ENCODE measurements at regions not wholly inside any gene's neighbourhood (a gene's known extent, or its start where the extent isn't known, plus 50 kb on each side); places are given as distances from the start of the nearest gene placed in this dataset.

- no peak for DNase-seq (ENCODE audit: low spot score)
Observed at GRCh38 chr13:77480066-77480465, 55.4 kb upstream of the SCEL start.

GRCh38 chr13:77479326-77479725, 56.2 kb upstream of the SCEL start:
- no peak for DNase-seq (ENCODE audit: low spot score)

GRCh38 chr13:77477299-77477848, 58.1 kb upstream of the SCEL start:
- no peak for DNase-seq (ENCODE audit: low spot score)

DNA sequence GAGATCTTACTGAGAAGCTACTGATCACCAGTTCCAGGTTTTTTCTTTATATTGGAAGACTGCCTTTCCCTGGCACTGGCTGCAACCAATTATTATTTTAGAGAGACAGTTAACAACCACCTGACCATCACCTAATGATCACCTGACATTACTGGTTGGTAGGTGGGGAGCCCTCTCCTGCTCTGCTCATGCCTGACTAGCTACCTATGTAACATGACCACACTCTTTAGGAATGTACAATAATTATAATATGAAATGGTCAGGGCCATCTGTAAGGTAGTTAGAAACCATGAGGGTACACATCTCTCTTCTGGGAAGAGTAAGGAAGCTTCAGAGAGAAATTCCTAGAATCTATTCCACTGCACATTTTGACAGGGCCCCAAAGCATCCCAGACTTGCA, 59.0 kb upstream of the SCEL start:
- no peak for DNase-seq (ENCODE audit: low spot score)

- DNase-seq (ENCODE audit: low spot score), result no peak
Observed at GRCh38 chr13:77475345-77476084, 60.0 kb upstream of the SCEL start.

- DNase-seq (ENCODE audit: low spot score), result no peak
Observed at GRCh38 chr13:77470986-77471385, 64.5 kb upstream of the SCEL start.

DNA sequence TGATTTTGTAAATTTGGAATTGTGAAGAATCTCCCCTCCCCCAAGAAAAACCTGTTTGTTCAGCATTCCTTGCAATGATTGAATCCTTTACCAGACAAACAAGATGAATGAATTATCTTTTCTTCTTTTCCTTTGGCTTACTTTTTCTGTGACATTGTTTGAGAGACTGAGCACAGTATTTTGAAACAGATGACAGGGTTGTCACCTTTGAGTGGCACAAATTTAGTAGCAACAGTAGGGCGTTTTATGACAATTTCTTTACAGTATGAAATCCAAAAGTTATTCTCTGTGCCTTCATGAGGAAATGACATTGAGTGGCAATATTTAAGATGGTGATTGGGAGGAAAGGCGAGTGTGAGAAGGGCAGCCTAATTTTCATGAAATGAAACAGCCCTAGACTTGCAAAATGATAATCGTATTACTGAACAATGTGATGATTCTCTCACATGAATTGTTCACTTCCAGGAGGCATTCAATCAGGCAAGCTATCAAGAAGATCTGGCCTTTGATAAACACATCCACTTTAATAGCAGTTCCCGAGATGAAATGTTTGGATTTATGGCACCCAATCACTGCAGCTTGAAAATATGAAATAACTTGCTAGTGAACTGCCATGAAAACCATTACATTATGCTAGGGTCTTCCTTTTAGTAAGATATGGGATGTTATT, 68.6 kb upstream of the SCEL start:
- no peak for DNase-seq (ENCODE audit: low spot score)

DNA sequence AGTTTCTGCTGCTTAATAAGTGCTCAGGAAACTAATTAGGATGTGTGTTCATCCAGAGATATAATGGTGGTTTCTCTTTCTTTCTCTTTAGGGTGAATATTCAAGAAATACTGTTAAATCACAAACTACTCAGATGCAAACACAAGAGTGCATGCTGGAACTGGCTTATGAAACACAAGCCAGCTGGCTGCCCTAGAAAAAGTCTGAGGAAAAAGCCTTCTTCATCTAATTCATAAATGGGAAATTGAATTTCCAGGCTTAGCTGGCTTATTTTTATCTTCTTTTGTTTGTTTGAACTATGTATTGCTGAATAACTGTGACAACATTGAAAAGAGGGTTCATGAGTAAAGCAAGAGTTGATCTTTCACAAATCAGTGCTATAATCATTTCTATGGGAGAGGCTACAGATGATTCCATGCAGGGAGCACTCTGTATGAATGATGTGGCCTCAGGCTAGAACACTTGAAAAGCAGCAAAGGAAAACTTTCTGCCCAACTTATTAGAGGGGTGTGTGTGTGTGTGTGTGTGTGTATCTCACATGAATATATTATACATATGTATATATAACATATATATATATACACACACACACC, 69.8 kb upstream of the SCEL start:
- no peak for DNase-seq (ENCODE audit: low spot score)

DNA sequence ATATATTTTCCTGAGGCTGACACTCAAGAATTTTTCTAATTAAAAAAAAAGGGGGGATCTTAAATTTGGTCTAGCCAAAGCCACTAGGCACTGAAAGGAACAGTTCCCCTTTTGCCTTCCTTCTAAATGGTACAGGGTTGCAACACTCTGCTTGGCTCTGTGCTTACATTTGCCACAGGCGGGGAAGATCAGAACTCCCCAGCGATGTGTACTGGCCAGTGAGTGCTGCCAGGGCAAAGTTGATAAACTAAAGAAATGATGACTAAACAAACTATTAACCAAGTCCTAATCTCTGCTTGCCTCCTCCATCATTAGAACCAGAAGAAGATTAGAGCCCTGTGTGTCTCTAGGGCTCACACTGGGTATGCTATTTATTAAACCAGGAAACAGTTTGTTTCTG, 75.3 kb upstream of the SCEL start:
- peak; percentile 25 for DNase-seq (ENCODE audit: low spot score)

- no peak for DNase-seq (ENCODE audit: low spot score)
Observed at GRCh38 chr13:77459592-77459991, 75.9 kb upstream of the SCEL start.

GRCh38 chr13:77458736-77459135, 76.8 kb upstream of the SCEL start:
- DNase-seq (ENCODE audit: low spot score), result no peak

- DNase-seq (ENCODE audit: low spot score), result no peak
Observed at GRCh38 chr13:77457966-77458365, 77.5 kb upstream of the SCEL start.

DNA sequence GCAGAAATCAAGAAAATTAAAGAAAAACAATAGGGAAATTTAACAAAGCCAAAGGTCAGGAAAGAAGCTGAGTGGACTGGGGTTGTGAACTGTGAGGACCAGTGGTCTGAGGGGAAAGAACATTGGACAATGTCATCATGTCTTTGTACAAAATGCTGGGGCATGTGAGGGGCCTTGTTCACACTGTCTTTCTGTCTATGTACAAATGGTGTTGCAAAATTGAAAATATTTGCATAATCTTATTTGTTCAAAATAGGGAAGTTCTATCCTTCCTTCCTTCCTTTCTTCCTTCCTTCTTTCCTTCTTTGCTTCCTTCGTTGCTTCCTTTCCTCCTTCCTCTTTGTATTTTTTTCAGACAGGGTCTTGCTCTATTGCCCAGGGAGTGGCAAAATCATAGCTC, 79.2 kb upstream of the SCEL start:
- no peak for DNase-seq (ENCODE audit: low spot score)

DNA sequence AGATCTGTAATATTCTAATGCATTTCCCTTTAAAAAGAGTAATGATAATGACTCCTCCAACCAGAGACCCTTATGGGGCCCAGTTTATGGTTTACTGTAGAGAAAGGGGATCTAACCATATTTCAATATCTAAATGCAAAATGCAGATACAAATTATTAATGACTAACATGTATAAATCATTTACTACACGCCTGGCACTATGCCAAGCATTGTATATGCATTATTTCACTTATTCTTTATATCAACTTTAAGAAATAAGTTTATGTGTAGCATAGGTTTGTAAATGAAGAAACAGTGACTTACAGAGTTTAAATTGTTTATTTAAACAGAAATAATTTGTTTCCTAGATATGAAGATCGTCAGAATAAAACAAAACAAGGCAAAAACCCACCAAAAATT, 86.2 kb upstream of the SCEL start:
- DNase-seq (ENCODE audit: low spot score), result no peak

DNA sequence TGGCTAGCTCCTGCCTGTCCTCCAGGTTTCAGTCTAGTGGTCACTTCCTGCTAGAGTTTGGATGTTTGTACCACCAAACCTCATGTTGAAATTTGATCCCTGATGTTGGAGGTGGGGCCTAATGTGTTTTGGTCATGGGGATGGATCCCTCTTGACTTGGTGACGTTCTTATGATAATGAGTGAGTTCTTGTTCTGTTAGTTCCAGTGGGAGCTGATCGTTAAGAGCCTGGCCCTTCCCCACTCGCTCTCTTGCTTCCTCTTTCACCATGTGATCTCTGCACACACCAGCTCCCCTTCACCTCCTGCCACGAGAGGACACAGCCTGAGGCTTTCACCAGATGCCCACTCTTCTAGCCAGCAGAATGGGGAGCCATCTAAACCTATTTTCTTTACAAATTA, 86.8 kb upstream of the SCEL start:
- peak; percentile 17 for DNase-seq (ENCODE audit: low spot score)

- no peak for DNase-seq (ENCODE audit: low spot score)
Observed at GRCh38 chr13:77443511-77443910, 92.0 kb upstream of the SCEL start.

- no peak for DNase-seq (ENCODE audit: low spot score)
Observed at GRCh38 chr13:77437267-77437666, 98.2 kb upstream of the SCEL start.

GRCh38 chr13:77434289-77434688, 101.2 kb upstream of the SCEL start:
- DNase-seq (ENCODE audit: low spot score), result no peak

DNA sequence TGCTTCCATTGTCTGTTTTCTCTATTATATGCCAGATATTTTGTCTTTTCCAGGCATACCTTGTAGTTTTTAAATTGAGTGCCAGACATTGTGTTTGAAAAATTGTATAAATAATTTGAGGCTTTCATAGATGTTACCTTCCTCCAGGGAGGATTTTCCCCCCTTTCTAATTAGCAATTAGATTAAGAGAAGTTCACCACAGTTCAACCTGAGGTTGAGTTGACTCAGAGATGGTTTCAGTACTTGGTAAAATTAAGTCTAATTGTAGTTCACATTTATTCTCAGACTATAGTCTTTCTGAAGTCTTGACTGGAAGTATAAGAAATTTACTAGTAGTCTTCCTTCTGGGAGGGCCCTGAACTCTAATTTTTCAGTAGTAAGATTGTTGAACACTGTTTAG, 104.1 kb upstream of the SCEL start:
- no peak for DNase-seq (ENCODE audit: low spot score)

GRCh38 chr13:77430377-77430951, 103.6 kb upstream of the MYCBP2 start:
- no peak for DNase-seq (ENCODE audit: low spot score)

DNA sequence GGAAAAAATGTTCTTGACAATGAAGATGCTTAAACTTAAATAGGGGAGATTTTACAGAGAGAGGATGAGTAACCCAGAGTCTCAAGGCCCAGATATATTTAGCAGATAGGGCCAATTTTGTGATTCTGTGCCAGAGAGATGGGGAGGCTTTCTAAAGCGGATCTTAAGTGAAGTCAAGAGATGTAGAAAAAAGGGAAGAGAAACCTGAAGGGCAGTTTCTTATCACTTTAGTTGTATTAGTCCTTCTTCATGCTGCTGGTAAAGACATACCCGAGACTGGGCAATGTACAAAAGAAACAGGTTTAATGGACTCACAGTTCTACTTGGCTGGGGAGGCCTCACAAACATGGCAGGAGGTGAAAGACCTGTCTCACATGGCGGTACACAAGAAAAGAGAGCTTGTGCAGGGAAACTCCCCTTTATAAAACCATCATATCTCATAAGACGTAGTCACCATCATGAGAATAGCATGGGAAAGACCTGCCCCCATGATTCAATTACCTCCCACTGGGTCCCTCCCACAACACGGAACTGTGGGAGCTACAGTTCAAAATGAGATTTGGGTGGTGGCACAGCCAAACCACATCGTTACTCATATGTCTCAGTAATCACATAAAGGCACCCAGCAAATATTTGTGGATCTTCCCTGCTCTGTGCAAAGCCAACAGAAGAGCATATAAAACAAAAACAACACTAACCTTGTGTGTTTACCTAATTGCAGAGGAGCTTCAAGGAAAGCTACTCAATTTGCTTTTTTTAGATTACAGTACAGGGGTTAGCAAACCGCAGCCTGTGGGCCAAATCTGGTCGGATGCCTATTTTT, 102.6 kb upstream of the MYCBP2 start:
- peak; percentile 45 for DNase-seq (ENCODE audit: low spot score)

DNA sequence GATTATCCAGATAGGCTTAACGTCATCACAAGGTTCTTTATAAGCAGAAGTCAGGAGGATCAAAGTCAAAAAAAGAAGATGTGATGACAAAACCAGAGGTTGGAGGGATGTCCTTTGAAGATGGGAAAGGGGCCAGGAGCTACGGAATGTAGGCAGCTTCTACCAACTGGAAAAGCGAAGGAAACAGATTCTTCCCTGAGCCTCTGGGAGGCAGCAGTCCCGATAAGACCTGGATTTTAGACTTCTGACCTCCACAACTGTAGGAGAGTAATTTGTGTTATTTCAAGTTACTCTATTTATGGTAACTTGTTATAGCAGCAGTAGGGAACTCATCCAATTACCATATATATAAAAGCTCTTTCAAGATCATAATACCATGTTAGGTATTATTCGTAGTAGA, 98.8 kb upstream of the MYCBP2 start:
- DNase-seq (ENCODE audit: low spot score), result no peak

Measured in globus pallidus (tissue), 1 donor.